ENCODE measurements at regions not wholly inside any gene's neighbourhood (a gene's known extent, or its start where the extent isn't known, plus 50 kb on each side); places are given as distances from the start of the nearest gene placed in this dataset.

DNA sequence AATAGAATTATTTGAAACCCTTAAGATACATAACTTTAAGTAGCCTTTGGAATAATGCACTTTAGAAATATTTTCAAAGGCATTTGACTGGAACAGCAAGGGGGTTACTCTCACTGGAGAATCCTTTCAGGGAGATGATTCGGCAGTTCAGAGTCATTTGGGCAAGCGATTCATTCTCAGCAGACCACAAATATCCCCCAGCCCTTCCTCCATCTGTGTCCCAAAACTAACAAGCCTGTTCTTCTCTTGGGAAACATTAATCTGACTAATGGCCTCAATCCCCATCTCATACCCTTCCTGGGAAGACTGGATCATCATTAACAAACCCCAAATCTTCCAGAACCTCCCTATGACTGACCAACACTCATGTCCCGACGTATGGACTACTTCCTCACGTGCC, 65.8 kb upstream of the S1PR3 start:
- TF ChIP-seq, protein P1, sequence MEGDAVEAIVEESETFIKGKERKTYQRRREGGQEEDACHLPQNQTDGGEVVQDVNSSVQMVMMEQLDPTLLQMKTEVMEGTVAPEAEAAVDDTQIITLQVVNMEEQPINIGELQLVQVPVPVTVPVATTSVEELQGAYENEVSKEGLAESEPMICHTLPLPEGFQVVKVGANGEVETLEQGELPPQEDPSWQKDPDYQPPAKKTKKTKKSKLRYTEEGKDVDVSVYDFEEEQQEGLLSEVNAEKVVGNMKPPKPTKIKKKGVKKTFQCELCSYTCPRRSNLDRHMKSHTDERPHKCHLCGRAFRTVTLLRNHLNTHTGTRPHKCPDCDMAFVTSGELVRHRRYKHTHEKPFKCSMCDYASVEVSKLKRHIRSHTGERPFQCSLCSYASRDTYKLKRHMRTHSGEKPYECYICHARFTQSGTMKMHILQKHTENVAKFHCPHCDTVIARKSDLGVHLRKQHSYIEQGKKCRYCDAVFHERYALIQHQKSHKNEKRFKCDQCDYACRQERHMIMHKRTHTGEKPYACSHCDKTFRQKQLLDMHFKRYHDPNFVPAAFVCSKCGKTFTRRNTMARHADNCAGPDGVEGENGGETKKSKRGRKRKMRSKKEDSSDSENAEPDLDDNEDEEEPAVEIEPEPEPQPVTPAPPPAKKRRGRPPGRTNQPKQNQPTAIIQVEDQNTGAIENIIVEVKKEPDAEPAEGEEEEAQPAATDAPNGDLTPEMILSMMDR (IDR thresholded peaks at IDR 0.05), result no peak
- no peak for TF ChIP-seq POLR2A (IDR thresholded peaks at IDR 0.05)
- no peak for TF ChIP-seq POLR2AphosphoS5 (IDR thresholded peaks at IDR 0.05)

Measured in suprapubic skin (tissue), 4 donors.